GM23338 (cell line): ENCODE measurements at regions not wholly inside any gene's neighbourhood (a gene's known extent, or its start where the extent isn't known, plus 50 kb on each side); places are given as distances from the start of the nearest gene placed in this dataset.

Experiments
- ATAC-seq: fragments of 200-7000 bp; cut with Tn5 transposase; 3 replicates; pipeline ENCODE4 v1.9.1; 2020
- DNase-seq: peaks from one replicate; pipeline ENCODE4 v3.0.0-alpha.2; 2015; ENCODE audit warnings: low spot score
- H2AFZ ChIP-seq: fragments of 200-600 bp; sonication (generic); 2 replicates; pipeline ENCODE4 v1.8.0; 2016; ENCODE audit warnings: antibody characterized with exemption, mild to moderate bottlenecking, moderate library complexity
- H3F3A ChIP-seq: fragments of 200-600 bp; sonication (generic); replicated peaks from 2 replicates; pipeline ENCODE4 v1.8.0; 2017; ENCODE audit warnings: antibody characterized with exemption, mixed run types, low read depth
- H3K27ac ChIP-seq: fragments of 200-600 bp; sonication (generic); 2 replicates; pipeline ENCODE4 v1.6.1; 2016; ENCODE audit warnings: low read depth
- H3K27me3 ChIP-seq: fragments of 200-600 bp; sonication (generic); 2 replicates; pipeline ENCODE4 v1.8.0; 2016; ENCODE audit warnings: mild to moderate bottlenecking, mixed run types, moderate library complexity; ENCODE audit not compliant: insufficient read depth
- H3K36me3 ChIP-seq: fragments of 200-600 bp; sonication (generic); 2 replicates; pipeline ENCODE4 v1.8.0; 2016; ENCODE audit warnings: mild to moderate bottlenecking; ENCODE audit not compliant: insufficient read depth
- H3K4me1 ChIP-seq: fragments of 200-600 bp; sonication (generic); 2 replicates; pipeline ENCODE4 v1.8.0; 2016; ENCODE audit warnings: mild to moderate bottlenecking, moderate library complexity; ENCODE audit not compliant: insufficient read depth
- H3K4me2 ChIP-seq: fragments of 200-600 bp; sonication (generic); 2 replicates; pipeline ENCODE4 v1.7.1; 2017; ENCODE audit warnings: mixed run types
- H3K4me3 ChIP-seq: fragments of 200-600 bp; sonication (generic); 2 replicates; pipeline ENCODE4 v1.6.1; 2016; ENCODE audit warnings: mixed run types
- H3K79me2 ChIP-seq: fragments of 200-600 bp; sonication (generic); replicated peaks from 2 replicates; pipeline ENCODE4 v1.8.0; 2017; ENCODE audit warnings: mild to moderate bottlenecking; ENCODE audit not compliant: insufficient read depth
- H3K9me2 ChIP-seq: fragments of 200-600 bp; sonication (generic); 2 replicates; pipeline ENCODE4 v1.8.0; 2017; ENCODE audit not compliant: insufficient read depth
- H4K20me1 ChIP-seq: fragments of 200-600 bp; sonication (generic); replicated peaks from 2 replicates; pipeline ENCODE4 v1.8.0; 2017; ENCODE audit warnings: mild to moderate bottlenecking; ENCODE audit not compliant: insufficient read depth
- H3K27ac Mint-ChIP-seq: 2 replicates; pipeline ENCODE4 v1.8.0; 2020; ENCODE audit warnings: inconsistent platforms, mild to moderate bottlenecking, moderate library complexity, mixed read lengths
- H3K27me3 Mint-ChIP-seq: 3 replicates; pipeline ENCODE4 v1.8.0; 2022; ENCODE audit warnings: low read depth, mild to moderate bottlenecking, moderate library complexity, mixed read lengths, inconsistent platforms; ENCODE audit not compliant: insufficient read depth, poor library complexity
- H3K36me3 Mint-ChIP-seq: 3 replicates; pipeline ENCODE4 v1.8.0; 2021; ENCODE audit warnings: low read depth, mild to moderate bottlenecking, inconsistent platforms, moderate library complexity, mixed read lengths
- H3K4me1 Mint-ChIP-seq: 3 replicates; pipeline ENCODE4 v1.8.0; 2020; ENCODE audit warnings: mild to moderate bottlenecking, inconsistent platforms, mixed read lengths
- H3K4me3 Mint-ChIP-seq: 3 replicates; pipeline ENCODE4 v1.8.0; 2021; ENCODE audit warnings: moderate library complexity, mild to moderate bottlenecking, inconsistent platforms, mixed read lengths
- H3K9me3 Mint-ChIP-seq: 3 replicates; pipeline ENCODE4 v1.8.0; 2020; ENCODE audit warnings: moderate library complexity, mild to moderate bottlenecking, inconsistent platforms, mixed read lengths
- CREB1 ChIP-seq: fragments of 250-450 bp; sonication (Bioruptor Pico); IDR thresholded peaks from 2 replicates; pipeline ENCODE4 v1.5.0; 2020; ENCODE audit warnings: low read depth, mild to moderate bottlenecking, moderate library complexity
- CTCF ChIP-seq, 2 experiments: fragments of 200-600 bp in 1 of 2; sonication (generic) in 1 of 2; conservative IDR thresholded peaks; 2 replicates each; pipeline versions ENCODE4 v1.5.1 to v1.6.1; 2016 to 2017; ENCODE audit warnings: antibody characterized with exemption in 2 of 2, low read depth in 2 of 2, mild to moderate bottlenecking in 2 of 2, moderate library complexity in 1 of 2
- ETS1 ChIP-seq: IDR thresholded peaks from 2 replicates; pipeline ENCODE4 v1.6.1; 2016; ENCODE audit warnings: antibody characterized with exemption
- EZH2 ChIP-seq: fragments of 200-600 bp; sonication (generic); IDR thresholded peaks from one replicate; pipeline ENCODE4 v1.8.0; 2017; ENCODE audit warnings: antibody characterized with exemption, mild to moderate bottlenecking, low read depth; ENCODE audit not compliant: unreplicated experiment
- EZH2phosphoT487 ChIP-seq: fragments of 200-600 bp; sonication (generic); IDR thresholded peaks from one replicate; pipeline ENCODE4 v1.8.1; 2018; ENCODE audit warnings: antibody characterized with exemption; ENCODE audit not compliant: unreplicated experiment
- JUNB ChIP-seq: IDR thresholded peaks from one replicate; pipeline ENCODE4 v1.6.1; 2016; ENCODE audit warnings: antibody characterized with exemption; ENCODE audit not compliant: unreplicated experiment
- NANOG ChIP-seq: IDR thresholded peaks from 2 replicates; pipeline ENCODE4 v1.6.1; 2016; ENCODE audit warnings: antibody characterized with exemption, borderline replicate concordance
- POLR2AphosphoS5 ChIP-seq: IDR thresholded peaks from 2 replicates; pipeline ENCODE4 v1.6.1; 2016; ENCODE audit warnings: antibody characterized with exemption, low read depth
- STAT1 ChIP-seq: IDR thresholded peaks from one replicate; pipeline ENCODE4 v1.6.1; 2016; ENCODE audit warnings: antibody characterized with exemption; ENCODE audit not compliant: unreplicated experiment
- ZNF114 ChIP-seq: fragments of 250-450 bp; sonication (Bioruptor Pico); IDR thresholded peaks from 2 replicates; pipeline ENCODE4 v1.5.0; 2020; ENCODE audit warnings: mild to moderate bottlenecking, moderate library complexity
- TF ChIP-seq, protein P1 (sequence below): fragments of 250-450 bp; sonication (Bioruptor Pico); IDR thresholded peaks from 2 replicates; pipeline ENCODE4 v1.5.0; 2020; ENCODE audit warnings: mild to moderate bottlenecking, moderate library complexity
- TF ChIP-seq, protein P2 (sequence below): IDR thresholded peaks from one replicate; pipeline ENCODE4 v1.6.1; 2018; ENCODE audit warnings: antibody characterized with exemption; ENCODE audit not compliant: unreplicated experiment

GRCh38 chr4:23485801-23486200 is 404.0 kb downstream of the PPARGC1A start:
- no peaks in the 10 kb centered on the region for H3K36me3 Mint-ChIP-seq

More at GRCh38 chr4:23485801-23486200, 404.0 kb downstream of the PPARGC1A start:
- Histone ChIP-seq H3K27ac (no peak overlapping the region), H3K9me2 (no peaks in the 10 kb centered on the region; the same call in 1 of the 2 replicates), H3F3A (no peaks in the 10 kb centered on the region), H2AFZ (no peak overlapping the region), H3K79me2 (no peaks in the 10 kb centered on the region), H3K4me3 (no peak overlapping the region), H3K27me3 (no peaks in the 10 kb centered on the region), H4K20me1 (no peaks in the 10 kb centered on the region), H3K36me3 (no peaks in the 10 kb centered on the region), H3K4me2 (no peak overlapping the region), H3K4me1 (no peaks in the 10 kb centered on the region)
- Mint-ChIP-seq H3K4me1 (no peaks in the 10 kb centered on the region), H3K27me3 (no peaks in the 10 kb centered on the region), H3K4me3 (no peak overlapping the region), H3K9me3 (no peaks in the 10 kb centered on the region), H3K27ac (no peak overlapping the region)
- DNase-seq (no peak), ATAC-seq (no peak)
- no peak for TF ChIP-seq EZH2phosphoT487
- no peak for TF ChIP-seq ETS1
- TF ChIP-seq, protein P1, sequence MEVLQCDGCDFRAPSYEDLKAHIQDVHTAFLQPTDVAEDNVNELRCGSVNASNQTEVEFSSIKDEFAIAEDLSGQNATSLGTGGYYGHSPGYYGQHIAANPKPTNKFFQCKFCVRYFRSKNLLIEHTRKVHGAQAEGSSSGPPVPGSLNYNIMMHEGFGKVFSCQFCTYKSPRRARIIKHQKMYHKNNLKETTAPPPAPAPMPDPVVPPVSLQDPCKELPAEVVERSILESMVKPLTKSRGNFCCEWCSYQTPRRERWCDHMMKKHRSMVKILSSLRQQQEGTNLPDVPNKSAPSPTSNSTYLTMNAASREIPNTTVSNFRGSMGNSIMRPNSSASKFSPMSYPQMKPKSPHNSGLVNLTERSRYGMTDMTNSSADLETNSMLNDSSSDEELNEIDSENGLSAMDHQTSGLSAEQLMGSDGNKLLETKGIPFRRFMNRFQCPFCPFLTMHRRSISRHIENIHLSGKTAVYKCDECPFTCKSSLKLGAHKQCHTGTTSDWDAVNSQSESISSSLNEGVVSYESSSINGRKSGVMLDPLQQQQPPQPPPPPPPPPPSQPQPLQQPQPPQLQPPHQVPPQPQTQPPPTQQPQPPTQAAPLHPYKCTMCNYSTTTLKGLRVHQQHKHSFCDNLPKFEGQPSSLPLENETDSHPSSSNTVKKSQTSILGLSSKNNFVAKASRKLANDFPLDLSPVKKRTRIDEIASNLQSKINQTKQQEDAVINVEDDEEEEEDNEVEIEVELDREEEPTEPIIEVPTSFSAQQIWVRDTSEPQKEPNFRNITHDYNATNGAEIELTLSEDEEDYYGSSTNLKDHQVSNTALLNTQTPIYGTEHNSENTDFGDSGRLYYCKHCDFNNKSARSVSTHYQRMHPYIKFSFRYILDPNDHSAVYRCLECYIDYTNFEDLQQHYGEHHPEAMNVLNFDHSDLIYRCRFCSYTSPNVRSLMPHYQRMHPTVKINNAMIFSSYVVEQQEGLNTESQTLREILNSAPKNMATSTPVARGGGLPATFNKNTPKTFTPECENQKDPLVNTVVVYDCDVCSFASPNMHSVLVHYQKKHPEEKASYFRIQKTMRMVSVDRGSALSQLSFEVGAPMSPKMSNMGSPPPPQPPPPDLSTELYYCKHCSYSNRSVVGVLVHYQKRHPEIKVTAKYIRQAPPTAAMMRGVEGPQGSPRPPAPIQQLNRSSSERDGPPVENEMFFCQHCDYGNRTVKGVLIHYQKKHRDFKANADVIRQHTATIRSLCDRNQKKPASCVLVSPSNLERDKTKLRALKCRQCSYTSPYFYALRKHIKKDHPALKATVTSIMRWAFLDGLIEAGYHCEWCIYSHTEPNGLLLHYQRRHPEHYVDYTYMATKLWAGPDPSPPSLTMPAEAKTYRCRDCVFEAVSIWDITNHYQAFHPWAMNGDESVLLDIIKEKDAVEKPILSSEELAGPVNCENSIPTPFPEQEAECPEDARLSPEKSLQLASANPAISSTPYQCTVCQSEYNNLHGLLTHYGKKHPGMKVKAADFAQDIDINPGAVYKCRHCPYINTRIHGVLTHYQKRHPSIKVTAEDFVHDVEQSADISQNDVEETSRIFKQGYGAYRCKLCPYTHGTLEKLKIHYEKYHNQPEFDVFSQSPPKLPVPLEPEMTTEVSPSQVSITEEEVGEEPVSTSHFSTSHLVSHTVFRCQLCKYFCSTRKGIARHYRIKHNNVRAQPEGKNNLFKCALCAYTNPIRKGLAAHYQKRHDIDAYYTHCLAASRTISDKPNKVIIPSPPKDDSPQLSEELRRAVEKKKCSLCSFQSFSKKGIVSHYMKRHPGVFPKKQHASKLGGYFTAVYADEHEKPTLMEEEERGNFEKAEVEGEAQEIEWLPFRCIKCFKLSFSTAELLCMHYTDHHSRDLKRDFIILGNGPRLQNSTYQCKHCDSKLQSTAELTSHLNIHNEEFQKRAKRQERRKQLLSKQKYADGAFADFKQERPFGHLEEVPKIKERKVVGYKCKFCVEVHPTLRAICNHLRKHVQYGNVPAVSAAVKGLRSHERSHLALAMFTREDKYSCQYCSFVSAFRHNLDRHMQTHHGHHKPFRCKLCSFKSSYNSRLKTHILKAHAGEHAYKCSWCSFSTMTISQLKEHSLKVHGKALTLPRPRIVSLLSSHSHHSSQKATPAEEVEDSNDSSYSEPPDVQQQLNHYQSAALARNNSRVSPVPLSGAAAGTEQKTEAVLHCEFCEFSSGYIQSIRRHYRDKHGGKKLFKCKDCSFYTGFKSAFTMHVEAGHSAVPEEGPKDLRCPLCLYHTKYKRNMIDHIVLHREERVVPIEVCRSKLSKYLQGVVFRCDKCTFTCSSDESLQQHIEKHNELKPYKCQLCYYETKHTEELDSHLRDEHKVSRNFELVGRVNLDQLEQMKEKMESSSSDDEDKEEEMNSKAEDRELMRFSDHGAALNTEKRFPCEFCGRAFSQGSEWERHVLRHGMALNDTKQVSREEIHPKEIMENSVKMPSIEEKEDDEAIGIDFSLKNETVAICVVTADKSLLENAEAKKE (CRISPR knock-in tag), result no peak
- no peak for TF ChIP-seq NANOG
- no peak for TF ChIP-seq EZH2
- no peak for TF ChIP-seq CREB1
- TF ChIP-seq, protein P2, sequence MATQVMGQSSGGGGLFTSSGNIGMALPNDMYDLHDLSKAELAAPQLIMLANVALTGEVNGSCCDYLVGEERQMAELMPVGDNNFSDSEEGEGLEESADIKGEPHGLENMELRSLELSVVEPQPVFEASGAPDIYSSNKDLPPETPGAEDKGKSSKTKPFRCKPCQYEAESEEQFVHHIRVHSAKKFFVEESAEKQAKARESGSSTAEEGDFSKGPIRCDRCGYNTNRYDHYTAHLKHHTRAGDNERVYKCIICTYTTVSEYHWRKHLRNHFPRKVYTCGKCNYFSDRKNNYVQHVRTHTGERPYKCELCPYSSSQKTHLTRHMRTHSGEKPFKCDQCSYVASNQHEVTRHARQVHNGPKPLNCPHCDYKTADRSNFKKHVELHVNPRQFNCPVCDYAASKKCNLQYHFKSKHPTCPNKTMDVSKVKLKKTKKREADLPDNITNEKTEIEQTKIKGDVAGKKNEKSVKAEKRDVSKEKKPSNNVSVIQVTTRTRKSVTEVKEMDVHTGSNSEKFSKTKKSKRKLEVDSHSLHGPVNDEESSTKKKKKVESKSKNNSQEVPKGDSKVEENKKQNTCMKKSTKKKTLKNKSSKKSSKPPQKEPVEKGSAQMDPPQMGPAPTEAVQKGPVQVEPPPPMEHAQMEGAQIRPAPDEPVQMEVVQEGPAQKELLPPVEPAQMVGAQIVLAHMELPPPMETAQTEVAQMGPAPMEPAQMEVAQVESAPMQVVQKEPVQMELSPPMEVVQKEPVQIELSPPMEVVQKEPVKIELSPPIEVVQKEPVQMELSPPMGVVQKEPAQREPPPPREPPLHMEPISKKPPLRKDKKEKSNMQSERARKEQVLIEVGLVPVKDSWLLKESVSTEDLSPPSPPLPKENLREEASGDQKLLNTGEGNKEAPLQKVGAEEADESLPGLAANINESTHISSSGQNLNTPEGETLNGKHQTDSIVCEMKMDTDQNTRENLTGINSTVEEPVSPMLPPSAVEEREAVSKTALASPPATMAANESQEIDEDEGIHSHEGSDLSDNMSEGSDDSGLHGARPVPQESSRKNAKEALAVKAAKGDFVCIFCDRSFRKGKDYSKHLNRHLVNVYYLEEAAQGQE, result no peak
- TF ChIP-seq CTCF (conservative IDR thresholded peaks at IDR 0.05; ENCODE audit: low read depth in 2 of 2), result no peak
- no peak for TF ChIP-seq ZNF114 (CRISPR knock-in tag)
- no peak for TF ChIP-seq JUNB
- no peak for TF ChIP-seq STAT1
- TF ChIP-seq POLR2AphosphoS5, result no peak
